ENCODE measurements at regions not wholly inside any gene's neighbourhood (a gene's known extent, or its start where the extent isn't known, plus 50 kb on each side); places are given as distances from the start of the nearest gene placed in this dataset.

- no peak overlapping the region for H3K4ac ChIP-seq (ENCODE audit: low read depth, low read length)
- no peak overlapping the region for H4K5ac ChIP-seq (ENCODE audit: low read length)
- no peaks in the 10 kb centered on the region for H3K79me1 ChIP-seq (ENCODE audit: low read length)
- H3K56ac ChIP-seq (ENCODE audit: low read length), result no peak overlapping the region
- no peak overlapping the region for H2BK5ac ChIP-seq (ENCODE audit: low read length)
- H3K4me3 ChIP-seq (ENCODE audit: low read length), result no peak overlapping the region
- no peak overlapping the region for H2BK120ac ChIP-seq (ENCODE audit: low read depth, low read length)
- H3K4me2 ChIP-seq (ENCODE audit: low read length), result no peak overlapping the region
- H3K4me1 ChIP-seq (ENCODE audit: control insufficient read depth, low read depth, low read length), result no peaks in the 10 kb centered on the region
- no peak overlapping the region for H3K18ac ChIP-seq (ENCODE audit: low read length)
- H3K36me3 ChIP-seq (ENCODE audit: control insufficient read depth, insufficient read depth, low read length), result no peaks in the 10 kb centered on the region
- H3K27ac ChIP-seq (ENCODE audit: low read depth, low read length), result no peak overlapping the region
- no peaks in the 10 kb centered on the region for H3K79me2 ChIP-seq (ENCODE audit: control insufficient read depth, insufficient read depth, low read length)
- no peak overlapping the region for H2BK15ac ChIP-seq (replicated peaks; ENCODE audit: low read depth)
- H3K27me3 ChIP-seq (ENCODE audit: insufficient read depth, low read length, poor library complexity), result no peaks in the 10 kb centered on the region
- DNase-seq, result no peak
- H3K9ac ChIP-seq (ENCODE audit: low read length), result no peak overlapping the region
- H2AK5ac ChIP-seq (ENCODE audit: low read length), result no peak overlapping the region
- no peak overlapping the region for H3K23ac ChIP-seq (ENCODE audit: low read length)
- no peak overlapping the region for H4K8ac ChIP-seq (ENCODE audit: low read depth, low read length)
- no CpG with 5 or more reads among the region's 1 CpG for WGBS (ENCODE audit: extremely low coverage, insufficient coverage, low lambda C conversion rate)
Measured at GRCh38 chrX:96379951-96380350, 304.7 kb upstream of the DIAPH2 start.

GRCh38 chrX:96382018-96382417, 302.6 kb upstream of the DIAPH2 start:
- Histone ChIP-seq H3K4ac (ENCODE audit: low read depth, low read length) (no peak overlapping the region), H3K27ac (ENCODE audit: low read depth, low read length) (no peak overlapping the region), H4K8ac (ENCODE audit: low read depth, low read length) (no peak overlapping the region), H2AK5ac (ENCODE audit: low read length) (no peak overlapping the region), H2BK15ac (replicated peaks; ENCODE audit: low read depth) (no peak overlapping the region), H3K79me1 (ENCODE audit: low read length) (no peaks in the 10 kb centered on the region), H3K79me2 (ENCODE audit: control insufficient read depth, insufficient read depth, low read length) (no peaks in the 10 kb centered on the region), H4K5ac (ENCODE audit: low read length) (no peak overlapping the region), H2BK120ac (ENCODE audit: low read depth, low read length) (no peak overlapping the region), H3K27me3 (ENCODE audit: insufficient read depth, low read length, poor library complexity) (no peaks in the 10 kb centered on the region), H2BK5ac (ENCODE audit: low read length) (no peak overlapping the region), H3K4me2 (ENCODE audit: low read length) (no peak overlapping the region), H3K36me3 (ENCODE audit: control insufficient read depth, insufficient read depth, low read length) (no peaks in the 10 kb centered on the region), H3K4me3 (ENCODE audit: low read length) (no peak overlapping the region), H3K18ac (ENCODE audit: low read length) (no peak overlapping the region), H3K9ac (ENCODE audit: low read length) (no peak overlapping the region), H3K4me1 (ENCODE audit: control insufficient read depth, low read depth, low read length) (no peaks in the 10 kb centered on the region), H3K23ac (ENCODE audit: low read length) (no peak overlapping the region), H3K56ac (ENCODE audit: low read length) (no peak overlapping the region)
- DNase-seq, result no peak

GRCh38 chrX:96383428-96383827, 301.2 kb upstream of the DIAPH2 start:
- Histone ChIP-seq H4K5ac (ENCODE audit: low read length) (no peak overlapping the region), H3K27ac (ENCODE audit: low read depth, low read length) (no peak overlapping the region), H3K79me1 (ENCODE audit: low read length) (no peaks in the 10 kb centered on the region), H3K4me1 (ENCODE audit: control insufficient read depth, low read depth, low read length) (no peaks in the 10 kb centered on the region), H3K18ac (ENCODE audit: low read length) (no peak overlapping the region), H2AK5ac (ENCODE audit: low read length) (no peak overlapping the region), H3K4me2 (ENCODE audit: low read length) (no peak overlapping the region), H2BK120ac (ENCODE audit: low read depth, low read length) (no peak overlapping the region), H3K4me3 (ENCODE audit: low read length) (no peak overlapping the region), H3K4ac (ENCODE audit: low read depth, low read length) (no peak overlapping the region), H3K9ac (ENCODE audit: low read length) (no peak overlapping the region), H3K56ac (ENCODE audit: low read length) (no peak overlapping the region), H4K8ac (ENCODE audit: low read depth, low read length) (no peak overlapping the region), H2BK5ac (ENCODE audit: low read length) (no peak overlapping the region), H3K36me3 (ENCODE audit: control insufficient read depth, insufficient read depth, low read length) (no peaks in the 10 kb centered on the region), H3K27me3 (ENCODE audit: insufficient read depth, low read length, poor library complexity) (no peaks in the 10 kb centered on the region), H3K23ac (ENCODE audit: low read length) (no peak overlapping the region), H2BK15ac (replicated peaks; ENCODE audit: low read depth) (no peak overlapping the region), H3K79me2 (ENCODE audit: control insufficient read depth, insufficient read depth, low read length) (no peaks in the 10 kb centered on the region)
- WGBS (ENCODE audit: extremely low coverage, insufficient coverage, low lambda C conversion rate), result no CpG with 5 or more reads among the region's 2 CpGs
- DNase-seq, result no peak

- no CpG with 5 or more reads among the region's 3 CpGs for WGBS (ENCODE audit: extremely low coverage, insufficient coverage, low lambda C conversion rate)
- no peak overlapping the region for H3K4me2 ChIP-seq (ENCODE audit: low read length)
Measured at GRCh38 chrX:96386325-96386724, 298.3 kb upstream of the DIAPH2 start.

GRCh38 chrX:96386981-96387380, 297.7 kb upstream of the DIAPH2 start:
- Histone ChIP-seq H3K4ac (ENCODE audit: low read depth, low read length) (no peak overlapping the region), H2BK5ac (ENCODE audit: low read length) (no peak overlapping the region), H3K79me1 (ENCODE audit: low read length) (no peaks in the 10 kb centered on the region), H2BK120ac (ENCODE audit: low read depth, low read length) (no peak overlapping the region), H3K4me3 (ENCODE audit: low read length) (no peak overlapping the region), H3K4me2 (ENCODE audit: low read length) (no peak overlapping the region), H3K27me3 (ENCODE audit: insufficient read depth, low read length, poor library complexity) (no peaks in the 10 kb centered on the region), H4K8ac (ENCODE audit: low read depth, low read length) (no peak overlapping the region), H3K56ac (ENCODE audit: low read length) (no peak overlapping the region), H3K4me1 (ENCODE audit: control insufficient read depth, low read depth, low read length) (no peaks in the 10 kb centered on the region), H3K27ac (ENCODE audit: low read depth, low read length) (no peak overlapping the region), H2BK15ac (replicated peaks; ENCODE audit: low read depth) (no peak overlapping the region), H3K18ac (ENCODE audit: low read length) (no peak overlapping the region), H3K36me3 (ENCODE audit: control insufficient read depth, insufficient read depth, low read length) (no peaks in the 10 kb centered on the region), H2AK5ac (ENCODE audit: low read length) (no peak overlapping the region), H3K9ac (ENCODE audit: low read length) (no peak overlapping the region), H3K23ac (ENCODE audit: low read length) (no peak overlapping the region), H4K5ac (ENCODE audit: low read length) (no peak overlapping the region), H3K79me2 (ENCODE audit: control insufficient read depth, insufficient read depth, low read length) (no peaks in the 10 kb centered on the region)
- no peak for DNase-seq
- whole genome bisulfite sequencing (ENCODE audit: extremely low coverage, insufficient coverage, low lambda C conversion rate), result no CpG with 5 or more reads among the region's 2 CpGs

More at GRCh38 chrX:96386325-96386724, 298.3 kb upstream of the DIAPH2 start:
- H3K9ac ChIP-seq (ENCODE audit: low read length), result no peak overlapping the region
- H2BK120ac ChIP-seq (ENCODE audit: low read depth, low read length), result no peak overlapping the region
- no peak overlapping the region for H4K5ac ChIP-seq (ENCODE audit: low read length)
- no peak overlapping the region for H3K18ac ChIP-seq (ENCODE audit: low read length)
- H3K79me2 ChIP-seq (ENCODE audit: control insufficient read depth, insufficient read depth, low read length), result no peaks in the 10 kb centered on the region
- DNase-seq, result no peak
- H2BK5ac ChIP-seq (ENCODE audit: low read length), result no peak overlapping the region
- H3K36me3 ChIP-seq (ENCODE audit: control insufficient read depth, insufficient read depth, low read length), result no peaks in the 10 kb centered on the region
- H3K56ac ChIP-seq (ENCODE audit: low read length), result no peak overlapping the region
- H3K27me3 ChIP-seq (ENCODE audit: insufficient read depth, low read length, poor library complexity), result no peaks in the 10 kb centered on the region
- no peak overlapping the region for H2AK5ac ChIP-seq (ENCODE audit: low read length)
- no peak overlapping the region for H3K4ac ChIP-seq (ENCODE audit: low read depth, low read length)
- no peaks in the 10 kb centered on the region for H3K4me1 ChIP-seq (ENCODE audit: control insufficient read depth, low read depth, low read length)
- H3K79me1 ChIP-seq (ENCODE audit: low read length), result no peaks in the 10 kb centered on the region
- H3K23ac ChIP-seq (ENCODE audit: low read length), result no peak overlapping the region
- H2BK15ac ChIP-seq (replicated peaks; ENCODE audit: low read depth), result no peak overlapping the region
- no peak overlapping the region for H4K8ac ChIP-seq (ENCODE audit: low read depth, low read length)
- no peak overlapping the region for H3K27ac ChIP-seq (ENCODE audit: low read depth, low read length)
- no peak overlapping the region for H3K4me3 ChIP-seq (ENCODE audit: low read length)

- Histone ChIP-seq H3K36me3 (ENCODE audit: control insufficient read depth, insufficient read depth, low read length) (no peaks in the 10 kb centered on the region), H3K4me3 (ENCODE audit: low read length) (no peak overlapping the region), H2BK15ac (replicated peaks; ENCODE audit: low read depth) (no peak overlapping the region), H2BK120ac (ENCODE audit: low read depth, low read length) (no peak overlapping the region), H3K79me2 (ENCODE audit: control insufficient read depth, insufficient read depth, low read length) (no peaks in the 10 kb centered on the region), H4K5ac (ENCODE audit: low read length) (no peak overlapping the region), H4K8ac (ENCODE audit: low read depth, low read length) (no peak overlapping the region), H3K4me1 (ENCODE audit: control insufficient read depth, low read depth, low read length) (no peaks in the 10 kb centered on the region), H3K56ac (ENCODE audit: low read length) (no peak overlapping the region), H3K27ac (ENCODE audit: low read depth, low read length) (no peak overlapping the region), H3K4me2 (ENCODE audit: low read length) (no peak overlapping the region), H3K9ac (ENCODE audit: low read length) (no peak overlapping the region), H3K79me1 (ENCODE audit: low read length) (no peaks in the 10 kb centered on the region), H2BK5ac (ENCODE audit: low read length) (no peak overlapping the region), H3K23ac (ENCODE audit: low read length) (no peak overlapping the region), H3K4ac (ENCODE audit: low read depth, low read length) (no peak overlapping the region), H2AK5ac (ENCODE audit: low read length) (no peak overlapping the region), H3K27me3 (ENCODE audit: insufficient read depth, low read length, poor library complexity) (no peaks in the 10 kb centered on the region), H3K18ac (ENCODE audit: low read length) (no peak overlapping the region)
- DNase-seq, result no peak
- WGBS (ENCODE audit: extremely low coverage, insufficient coverage, low lambda C conversion rate), result no CpG with 5 or more reads among the region's 2 CpGs
Measured at GRCh38 chrX:96387801-96388200, 296.8 kb upstream of the DIAPH2 start.
